GM23338 (cell line): ENCODE measurements at regions not wholly inside any gene's neighbourhood (a gene's known extent, or its start where the extent isn't known, plus 50 kb on each side); places are given as distances from the start of the nearest gene placed in this dataset.

Experiments used
- EZH2 ChIP-seq: fragments of 200-600 bp; sonication (generic); IDR thresholded peaks from one replicate; pipeline ENCODE4 v1.8.0; 2017; ENCODE audit warnings: antibody characterized with exemption, mild to moderate bottlenecking, low read depth; ENCODE audit not compliant: unreplicated experiment
- EZH2phosphoT487 ChIP-seq: fragments of 200-600 bp; sonication (generic); IDR thresholded peaks from one replicate; pipeline ENCODE4 v1.8.1; 2018; ENCODE audit warnings: antibody characterized with exemption; ENCODE audit not compliant: unreplicated experiment
- TF ChIP-seq, protein P1 (sequence below), 2 experiments: fragments of 200-600 bp in 1 of 2; sonication (generic) in 1 of 2; conservative IDR thresholded peaks; 2 replicates each; pipeline versions ENCODE4 v1.5.1 to v1.6.1; 2016 to 2017; ENCODE audit warnings: antibody characterized with exemption in 2 of 2, low read depth in 2 of 2, mild to moderate bottlenecking in 2 of 2, moderate library complexity in 1 of 2
- TF ChIP-seq, protein P2 (sequence below): IDR thresholded peaks from one replicate; pipeline ENCODE4 v1.6.1; 2018; ENCODE audit warnings: antibody characterized with exemption; ENCODE audit not compliant: unreplicated experiment

DNA sequence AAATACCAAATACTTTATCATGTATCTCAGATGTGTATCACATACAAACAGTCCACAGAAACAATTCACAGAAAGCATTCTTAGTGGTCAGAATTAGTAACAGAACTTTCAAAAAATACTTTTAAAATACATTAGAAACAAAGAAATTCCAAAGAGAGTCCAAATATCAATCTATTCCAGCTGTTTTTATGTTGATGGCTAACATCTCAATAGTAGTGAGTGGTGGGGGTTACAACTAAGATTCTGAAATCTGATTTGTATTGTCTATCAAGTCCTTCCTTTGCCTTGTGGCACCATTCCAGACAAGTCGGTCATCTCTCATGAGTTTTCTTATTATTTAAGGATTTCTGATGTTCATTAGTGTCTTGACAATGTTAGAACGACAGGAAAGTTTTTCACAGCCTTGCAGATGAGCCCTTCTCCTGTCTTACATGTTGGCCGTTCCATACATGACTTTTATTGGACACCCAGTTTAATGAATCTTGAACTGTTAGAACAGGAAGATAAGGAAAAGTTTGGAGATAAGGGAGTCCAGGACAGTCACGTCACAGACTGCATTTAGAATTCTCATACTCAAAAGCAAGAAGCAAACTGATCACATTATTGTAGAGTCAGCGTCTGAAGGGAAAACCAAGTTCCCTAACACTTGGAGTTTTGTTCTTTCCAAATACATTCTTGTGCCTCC lies 410.3 kb downstream of the PID1 start:
- TF ChIP-seq, protein P1, sequence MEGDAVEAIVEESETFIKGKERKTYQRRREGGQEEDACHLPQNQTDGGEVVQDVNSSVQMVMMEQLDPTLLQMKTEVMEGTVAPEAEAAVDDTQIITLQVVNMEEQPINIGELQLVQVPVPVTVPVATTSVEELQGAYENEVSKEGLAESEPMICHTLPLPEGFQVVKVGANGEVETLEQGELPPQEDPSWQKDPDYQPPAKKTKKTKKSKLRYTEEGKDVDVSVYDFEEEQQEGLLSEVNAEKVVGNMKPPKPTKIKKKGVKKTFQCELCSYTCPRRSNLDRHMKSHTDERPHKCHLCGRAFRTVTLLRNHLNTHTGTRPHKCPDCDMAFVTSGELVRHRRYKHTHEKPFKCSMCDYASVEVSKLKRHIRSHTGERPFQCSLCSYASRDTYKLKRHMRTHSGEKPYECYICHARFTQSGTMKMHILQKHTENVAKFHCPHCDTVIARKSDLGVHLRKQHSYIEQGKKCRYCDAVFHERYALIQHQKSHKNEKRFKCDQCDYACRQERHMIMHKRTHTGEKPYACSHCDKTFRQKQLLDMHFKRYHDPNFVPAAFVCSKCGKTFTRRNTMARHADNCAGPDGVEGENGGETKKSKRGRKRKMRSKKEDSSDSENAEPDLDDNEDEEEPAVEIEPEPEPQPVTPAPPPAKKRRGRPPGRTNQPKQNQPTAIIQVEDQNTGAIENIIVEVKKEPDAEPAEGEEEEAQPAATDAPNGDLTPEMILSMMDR (conservative IDR thresholded peaks at IDR 0.05; ENCODE audit: low read depth in 2 of 2), result no peak
- TF ChIP-seq, protein P2, sequence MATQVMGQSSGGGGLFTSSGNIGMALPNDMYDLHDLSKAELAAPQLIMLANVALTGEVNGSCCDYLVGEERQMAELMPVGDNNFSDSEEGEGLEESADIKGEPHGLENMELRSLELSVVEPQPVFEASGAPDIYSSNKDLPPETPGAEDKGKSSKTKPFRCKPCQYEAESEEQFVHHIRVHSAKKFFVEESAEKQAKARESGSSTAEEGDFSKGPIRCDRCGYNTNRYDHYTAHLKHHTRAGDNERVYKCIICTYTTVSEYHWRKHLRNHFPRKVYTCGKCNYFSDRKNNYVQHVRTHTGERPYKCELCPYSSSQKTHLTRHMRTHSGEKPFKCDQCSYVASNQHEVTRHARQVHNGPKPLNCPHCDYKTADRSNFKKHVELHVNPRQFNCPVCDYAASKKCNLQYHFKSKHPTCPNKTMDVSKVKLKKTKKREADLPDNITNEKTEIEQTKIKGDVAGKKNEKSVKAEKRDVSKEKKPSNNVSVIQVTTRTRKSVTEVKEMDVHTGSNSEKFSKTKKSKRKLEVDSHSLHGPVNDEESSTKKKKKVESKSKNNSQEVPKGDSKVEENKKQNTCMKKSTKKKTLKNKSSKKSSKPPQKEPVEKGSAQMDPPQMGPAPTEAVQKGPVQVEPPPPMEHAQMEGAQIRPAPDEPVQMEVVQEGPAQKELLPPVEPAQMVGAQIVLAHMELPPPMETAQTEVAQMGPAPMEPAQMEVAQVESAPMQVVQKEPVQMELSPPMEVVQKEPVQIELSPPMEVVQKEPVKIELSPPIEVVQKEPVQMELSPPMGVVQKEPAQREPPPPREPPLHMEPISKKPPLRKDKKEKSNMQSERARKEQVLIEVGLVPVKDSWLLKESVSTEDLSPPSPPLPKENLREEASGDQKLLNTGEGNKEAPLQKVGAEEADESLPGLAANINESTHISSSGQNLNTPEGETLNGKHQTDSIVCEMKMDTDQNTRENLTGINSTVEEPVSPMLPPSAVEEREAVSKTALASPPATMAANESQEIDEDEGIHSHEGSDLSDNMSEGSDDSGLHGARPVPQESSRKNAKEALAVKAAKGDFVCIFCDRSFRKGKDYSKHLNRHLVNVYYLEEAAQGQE, result no peak
- no peak for TF ChIP-seq EZH2
- TF ChIP-seq EZH2phosphoT487, result no peak
